ENCODE measurements at regions not wholly inside any gene's neighbourhood (a gene's known extent, or its start where the extent isn't known, plus 50 kb on each side); places are given as distances from the start of the nearest gene placed in this dataset.
"Not testable (repeated sequence)": the region's sequence is repeated elsewhere in the genome, so short reads cannot be mapped to it uniquely, and the experiment has no call there.

GRCh38 chr17:62134397-62134796, 69.3 kb upstream of the MED13 start:
- 57 to 59% methylated on average over 4 of the region's 4 CpGs for WGBS, 2 donors
- Histone ChIP-seq H3K27ac (no peak overlapping the region), H3K4me3 (no peak overlapping the region), H3K27me3 (peaks cover 10 to 32% (median 28%) of the 10 kb centered on the region in 7 donors), H3K36me3 (no peaks in the 10 kb centered on the region), H3K4me1 (no peaks in the 10 kb centered on the region), H3K9me3 (no peaks in the 10 kb centered on the region)
- intact Hi-C loops (cut with DNase I): no loop called here
- ATAC-seq (no peak), DNase-seq (no peak)
- no peak for TF ChIP-seq CTCF (IDR thresholded peaks at IDR 0.05)

- WGBS, 2 donors: 88 to 97% methylated on average over 6 of the region's 6 CpGs
- H3K4me1 ChIP-seq; ATAC-seq; intact Hi-C loops (cut with DNase I); H3K27me3 ChIP-seq; H3K27ac ChIP-seq; H3K9me3 ChIP-seq; DNase-seq; H3K36me3 ChIP-seq; H3K4me3 ChIP-seq: not testable (repeated sequence)
These were observed 66.2 kb upstream of the MED13 start for GRCh38 chr17:62131271-62131670.

GRCh38 chr17:62130739-62131138, 65.7 kb upstream of the MED13 start:
- intact Hi-C loops (cut with DNase I): no loop called here
- H3K4me1 ChIP-seq: no peaks in the 10 kb centered on the region
- WGBS, 2 donors: 89 to 93% methylated on average over 1 of the region's 1 CpG
- no peak for TF ChIP-seq CTCF (IDR thresholded peaks at IDR 0.05)
- no peak overlapping the region for H3K4me3 ChIP-seq
- no peaks in the 10 kb centered on the region for H3K9me3 ChIP-seq
- no peak for ATAC-seq
- no peak overlapping the region for H3K27ac ChIP-seq
- no peaks in the 10 kb centered on the region for H3K36me3 ChIP-seq
- peaks cover 0 to 9% (median 0%) of the 10 kb centered on the region in 7 donors for H3K27me3 ChIP-seq
- DNase-seq: no peak

GRCh38 chr17:62126292-62126691, 61.2 kb upstream of the MED13 start:
- intact Hi-C loops (cut with DNase I): no loop called here
- ATAC-seq: no peak
- DNase-seq: no peak
- H3K4me3 ChIP-seq: no peak overlapping the region
- H3K36me3 ChIP-seq: no peaks in the 10 kb centered on the region
- no peaks in the 10 kb centered on the region for H3K9me3 ChIP-seq
- 67 to 68% methylated on average over 3 of the region's 3 CpGs for WGBS, 2 donors
- H3K27me3 ChIP-seq: peaks cover 0 to 20% (median 4%) of the 10 kb centered on the region in 7 donors
- no peak for TF ChIP-seq CTCF (IDR thresholded peaks at IDR 0.05)
- H3K27ac ChIP-seq: no peak overlapping the region
- H3K4me1 ChIP-seq: no peaks in the 10 kb centered on the region

- 88 to 97% methylated on average over 5 of the region's 5 CpGs for WGBS, 2 donors
- Histone ChIP-seq H3K9me3 (no peaks in the 10 kb centered on the region), H3K27ac (no peak overlapping the region), H3K4me1 (no peaks in the 10 kb centered on the region), H3K4me3 (no peak overlapping the region), H3K36me3 (no peaks in the 10 kb centered on the region), H3K27me3 (peaks cover 0 to 20% (median 4%) of the 10 kb centered on the region in 7 donors)
- no peak for TF ChIP-seq CTCF (IDR thresholded peaks at IDR 0.05)
- intact Hi-C loops (cut with DNase I): no loop called here
- DNase-seq (no peak), ATAC-seq (no peak)
These were observed 60.2 kb upstream of the MED13 start for GRCh38 chr17:62125307-62125706.
